ENCODE measurements at regions not wholly inside any gene's neighbourhood (a gene's known extent, or its start where the extent isn't known, plus 50 kb on each side); places are given as distances from the start of the nearest gene placed in this dataset.
"Not testable (repeated sequence)": the region's sequence is repeated elsewhere in the genome, so short reads cannot be mapped to it uniquely, and the experiment has no call there.

- no peak overlapping the region for H3K27ac ChIP-seq
- ChIA-PET CTCF (no interaction called here), POLR2A (ENCODE audit: low non-redundant PET) (no interaction called here)
- no peak for TF ChIP-seq CTCF (conservative IDR thresholded peaks at IDR 0.05; ENCODE audit: low read depth)
- DNase-seq (ENCODE audit: low spot score): no peak
These were observed 283.9 kb upstream of the PRICKLE1 start for GRCh38 chr12:42873401-42873800.

GRCh38 chr12:42871816-42872215 is 282.3 kb upstream of the PRICKLE1 start:
- CTCF ChIA-PET: no interaction called here

GRCh38 chr12:42868291-42868690 is 278.7 kb upstream of the PRICKLE1 start:
- no peak for DNase-seq (ENCODE audit: low spot score)
- H3K27ac ChIP-seq: no peak overlapping the region
- CTCF ChIA-PET: interaction anchor here (0.6 kb wide), 1 partner anchor 129 kb away, joined by 5 read pairs; no protein-coding TSS in a partner anchor
- TF ChIP-seq CTCF (conservative IDR thresholded peaks at IDR 0.05; ENCODE audit: low read depth): no peak
- POLR2A ChIA-PET (ENCODE audit: low non-redundant PET): no interaction called here

More at GRCh38 chr12:42871816-42872215, 282.3 kb upstream of the PRICKLE1 start:
- no peak for DNase-seq (ENCODE audit: low spot score)
- POLR2A ChIA-PET (ENCODE audit: low non-redundant PET): no interaction called here
- TF ChIP-seq CTCF (conservative IDR thresholded peaks at IDR 0.05; ENCODE audit: low read depth): no peak
- H3K27ac ChIP-seq: no peak overlapping the region

GRCh38 chr12:42865282-42865681 is 275.7 kb upstream of the PRICKLE1 start:
- DNase-seq (ENCODE audit: low spot score): no peak
- no peak overlapping the region for H3K27ac ChIP-seq
- ChIA-PET POLR2A (ENCODE audit: low non-redundant PET) (no interaction called here), CTCF (no interaction called here)
- TF ChIP-seq CTCF (conservative IDR thresholded peaks at IDR 0.05; ENCODE audit: low read depth): no peak

GRCh38 chr12:42862055-42862454 is 272.5 kb upstream of the PRICKLE1 start:
- DNase-seq (ENCODE audit: low spot score): no peak
- no peak for TF ChIP-seq CTCF (conservative IDR thresholded peaks at IDR 0.05; ENCODE audit: low read depth)
- POLR2A ChIA-PET (ENCODE audit: low non-redundant PET): no interaction called here
- no peak overlapping the region for H3K27ac ChIP-seq
- CTCF ChIA-PET: no interaction called here

- POLR2A ChIA-PET (ENCODE audit: low non-redundant PET); CTCF ChIA-PET; DNase-seq (ENCODE audit: low spot score); H3K27ac ChIP-seq: not testable (repeated sequence)
These were observed 270.8 kb upstream of the PRICKLE1 start for GRCh38 chr12:42860331-42860730.

GRCh38 chr12:42859612-42860011 is 270.1 kb upstream of the PRICKLE1 start:
- POLR2A ChIA-PET (ENCODE audit: low non-redundant PET): no interaction called here
- TF ChIP-seq CTCF (conservative IDR thresholded peaks at IDR 0.05; ENCODE audit: low read depth): no peak
- CTCF ChIA-PET: no interaction called here

More at GRCh38 chr12:42859612-42860011, 270.1 kb upstream of the PRICKLE1 start:
- H3K27ac ChIP-seq: no peak overlapping the region
- DNase-seq (ENCODE audit: low spot score): no peak
